Skeletal muscle tissue (tissue), 3 donors: ENCODE measurements at regions not wholly inside any gene's neighbourhood (a gene's known extent, or its start where the extent isn't known, plus 50 kb on each side); places are given as distances from the start of the nearest gene placed in this dataset.

Source experiments
- H3K27ac ChIP-seq: one replicate; pipeline ENCODE4 v1.7.0; 2013; ENCODE audit warnings: mild to moderate bottlenecking, low read depth, low read length, inconsistent platforms
- H3K27me3 ChIP-seq, 3 donors: one replicate each; pipeline ENCODE4 v1.7.0; 2013; ENCODE audit warnings: low read length in 3 of 3; ENCODE audit not compliant: control insufficient read depth in 3 of 3, insufficient read depth in 3 of 3
- H3K36me3 ChIP-seq, 3 donors: one replicate each; pipeline ENCODE4 v1.7.0; 2013; ENCODE audit warnings: low read length in 3 of 3; ENCODE audit not compliant: control insufficient read depth in 3 of 3, insufficient read depth in 3 of 3
- H3K4me1 ChIP-seq, 3 donors: one replicate each; pipeline ENCODE4 v1.7.0; 2013; ENCODE audit warnings: low read length in 3 of 3, mild to moderate bottlenecking in 3 of 3; ENCODE audit not compliant: control insufficient read depth in 3 of 3, insufficient read depth in 3 of 3
- H3K4me3 ChIP-seq, 3 donors: one replicate each; pipeline ENCODE4 v1.7.0; 2013; ENCODE audit warnings: low read length in 3 of 3
- H3K9ac ChIP-seq, 3 donors: one replicate each; pipeline ENCODE4 v1.7.0; 2013; ENCODE audit warnings: low read length in 3 of 3, mild to moderate bottlenecking in 3 of 3, moderate library complexity in 2 of 3, low read depth in 1 of 3
- H3K9me3 ChIP-seq, 3 donors: one replicate each; pipeline ENCODE4 v1.7.0; 2013; ENCODE audit warnings: low read length in 3 of 3; ENCODE audit not compliant: control insufficient read depth in 3 of 3
- donor health status: Osteomylitis.

- Histone ChIP-seq H3K27ac (no peak overlapping the region), H3K36me3 (no peaks in the 10 kb centered on the region), H3K4me3 (no peak overlapping the region), H3K4me1 (no peaks in the 10 kb centered on the region), H3K27me3 (peaks cover 44 to 77% (median 65%) of the 10 kb centered on the region in 3 donors), H3K9me3 (peaks cover 0 to 4% (median 4%) of the 10 kb centered on the region in 3 donors), H3K9ac (no peak overlapping the region)
These were observed 99.4 kb downstream of the YTHDF1 start for GRCh38 chr20:63116412-63117106.

- H3K36me3 ChIP-seq, result no peaks in the 10 kb centered on the region
- H3K4me3 ChIP-seq, result no peak overlapping the region
- H3K9ac ChIP-seq, result no peak overlapping the region
- H3K27ac ChIP-seq, result no peak overlapping the region
- peaks cover 40 to 77% (median 70%) of the 10 kb centered on the region in 3 donors for H3K27me3 ChIP-seq
- no peaks in the 10 kb centered on the region for H3K4me1 ChIP-seq
- peaks cover 0 to 6% (median 4%) of the 10 kb centered on the region in 3 donors for H3K9me3 ChIP-seq
These were observed 100.1 kb downstream of the YTHDF1 start for GRCh38 chr20:63115651-63116411.

GRCh38 chr20:63114693-63115311 lies 101.1 kb downstream of the YTHDF1 start:
- H3K4me1 ChIP-seq, result no peaks in the 10 kb centered on the region
- no peaks in the 10 kb centered on the region for H3K36me3 ChIP-seq
- no peak overlapping the region for H3K4me3 ChIP-seq
- peaks cover 0 to 6% (median 4%) of the 10 kb centered on the region in 3 donors for H3K9me3 ChIP-seq
- peaks cover 35 to 70% (median 62%) of the 10 kb centered on the region in 3 donors for H3K27me3 ChIP-seq
- no peak overlapping the region for H3K9ac ChIP-seq
- H3K27ac ChIP-seq, result no peak overlapping the region

- H3K27ac ChIP-seq, result no peak overlapping the region
- no peaks in the 10 kb centered on the region for H3K4me1 ChIP-seq
- H3K27me3 ChIP-seq, result peaks cover 33 to 63% (median 55%) of the 10 kb centered on the region in 3 donors
- no peak overlapping the region for H3K9ac ChIP-seq
- H3K9me3 ChIP-seq, result peaks cover 0 to 6% (median 4%) of the 10 kb centered on the region in 3 donors
- H3K4me3 ChIP-seq, result no peak overlapping the region
- no peaks in the 10 kb centered on the region for H3K36me3 ChIP-seq
These were observed 101.8 kb downstream of the YTHDF1 start for GRCh38 chr20:63114006-63114692.

GRCh38 chr20:63112491-63113219 lies 103.3 kb downstream of the YTHDF1 start:
- Histone ChIP-seq H3K9me3 (peaks cover 0 to 7% (median 6%) of the 10 kb centered on the region in 3 donors), H3K4me1 (no peaks in the 10 kb centered on the region), H3K9ac (no peak overlapping the region), H3K36me3 (no peaks in the 10 kb centered on the region), H3K4me3 (no peak overlapping the region), H3K27ac (no peak overlapping the region), H3K27me3 (peaks cover 32 to 53% (median 41%) of the 10 kb centered on the region in 3 donors)

GRCh38 chr20:63108247-63108646 lies 101.5 kb upstream of the BHLHE23 start:
- no peaks in the 10 kb centered on the region for H3K4me1 ChIP-seq
- peaks cover 3 to 13% (median 6%) of the 10 kb centered on the region in 3 donors for H3K9me3 ChIP-seq
- H3K4me3 ChIP-seq, result no peak overlapping the region
- no peak overlapping the region for H3K27ac ChIP-seq
- H3K9ac ChIP-seq, result no peak overlapping the region
- no peaks in the 10 kb centered on the region for H3K36me3 ChIP-seq
- peaks cover 25 to 42% (median 36%) of the 10 kb centered on the region in 3 donors for H3K27me3 ChIP-seq

GRCh38 chr20:63107449-63108200 lies 100.9 kb upstream of the BHLHE23 start:
- peaks cover 24 to 40% (median 33%) of the 10 kb centered on the region in 3 donors for H3K27me3 ChIP-seq
- H3K4me1 ChIP-seq, result no peaks in the 10 kb centered on the region
- H3K27ac ChIP-seq, result no peak overlapping the region
- no peaks in the 10 kb centered on the region for H3K36me3 ChIP-seq
- no peak overlapping the region for H3K9ac ChIP-seq
- H3K4me3 ChIP-seq, result no peak overlapping the region
- H3K9me3 ChIP-seq, result peaks cover 3 to 13% (median 6%) of the 10 kb centered on the region in 3 donors

GRCh38 chr20:63106765-63107448 lies 100.1 kb upstream of the BHLHE23 start:
- peaks cover 3 to 11% (median 5%) of the 10 kb centered on the region in 3 donors for H3K9me3 ChIP-seq
- H3K9ac ChIP-seq, result no peak overlapping the region
- H3K4me3 ChIP-seq, result no peak overlapping the region
- H3K36me3 ChIP-seq, result no peaks in the 10 kb centered on the region
- peaks cover 25 to 42% (median 29%) of the 10 kb centered on the region in 3 donors for H3K27me3 ChIP-seq
- H3K4me1 ChIP-seq, result peaks cover 4 to 5% (median 4%) of the 10 kb centered on the region in 3 donors
- no peak overlapping the region for H3K27ac ChIP-seq
